Smooth muscle cell (in vitro differentiated cells): ENCODE measurements at regions not wholly inside any gene's neighbourhood (a gene's known extent, or its start where the extent isn't known, plus 50 kb on each side); places are given as distances from the start of the nearest gene placed in this dataset.

ENCODE experiments used
- DNase-seq: peaks from one replicate; lab custom pipeline; 2025; ENCODE audit not compliant: unreplicated experiment; lab: John Stamatoyannopoulos, UW
- H2AFZ ChIP-seq: fragments of 200-600 bp; sonication (generic); 2 replicates; pipeline ENCODE4 v1.6.0; 2016; ENCODE audit warnings: antibody characterized with exemption, low read depth, mild to moderate bottlenecking
- H3F3A ChIP-seq: fragments of 200-600 bp; sonication (generic); 2 replicates; pipeline ENCODE4 v1.6.0; 2017; ENCODE audit warnings: antibody characterized with exemption, low read depth
- H3K27ac ChIP-seq: fragments of 200-600 bp; sonication (generic); 2 replicates; pipeline ENCODE4 v1.5.1; 2016; ENCODE audit warnings: low read depth, mild to moderate bottlenecking
- H3K27me3 ChIP-seq: fragments of 200-600 bp; sonication (generic); 2 replicates; pipeline ENCODE4 v1.6.1; 2016; ENCODE audit warnings: low read depth, mild to moderate bottlenecking
- H3K36me3 ChIP-seq: fragments of 200-600 bp; sonication (generic); 2 replicates; pipeline ENCODE4 v1.5.1; 2016; ENCODE audit warnings: low read depth
- H3K4me1 ChIP-seq: fragments of 200-600 bp; sonication (generic); 2 replicates; pipeline ENCODE4 v1.5.1; 2016; ENCODE audit warnings: low read depth
- H3K4me2 ChIP-seq: fragments of 200-600 bp; sonication (generic); 2 replicates; pipeline ENCODE4 v1.6.0; 2016; ENCODE audit warnings: mild to moderate bottlenecking
- H3K4me3 ChIP-seq: fragments of 200-600 bp; sonication (generic); 2 replicates; pipeline ENCODE4 v1.5.1; 2016; ENCODE audit warnings: mild to moderate bottlenecking
- H3K79me2 ChIP-seq: fragments of 200-600 bp; sonication (generic); 2 replicates; pipeline ENCODE4 v1.6.0; 2016; ENCODE audit warnings: low read depth, mild to moderate bottlenecking
- H3K9ac ChIP-seq: fragments of 200-600 bp; sonication (generic); 2 replicates; pipeline ENCODE4 v1.6.0; 2016; ENCODE audit warnings: low read depth
- H3K9me3 ChIP-seq: fragments of 200-600 bp; sonication (generic); replicated peaks from 2 replicates; pipeline ENCODE4 v1.5.1; 2016; ENCODE audit warnings: low read depth
- H4K20me1 ChIP-seq: fragments of 200-600 bp; sonication (generic); 2 replicates; pipeline ENCODE4 v1.6.0; 2016; ENCODE audit warnings: low read depth
- WGBS: methylation state at CpG from one replicate; pipeline ENCODE4 v1.1.7; 2016; ENCODE audit warnings: low lambda C conversion rate; 5-methylcytosine and 5-hydroxymethylcytosine counted together
- TF ChIP-seq, protein P1 (sequence below): fragments of 200-600 bp; sonication (generic); IDR thresholded peaks from 2 replicates; pipeline ENCODE4 v1.5.1; 2017; ENCODE audit warnings: borderline replicate concordance, mild to moderate bottlenecking, antibody characterized with exemption; ENCODE audit not compliant: insufficient read depth, poor library complexity, severe bottlenecking

DNA sequence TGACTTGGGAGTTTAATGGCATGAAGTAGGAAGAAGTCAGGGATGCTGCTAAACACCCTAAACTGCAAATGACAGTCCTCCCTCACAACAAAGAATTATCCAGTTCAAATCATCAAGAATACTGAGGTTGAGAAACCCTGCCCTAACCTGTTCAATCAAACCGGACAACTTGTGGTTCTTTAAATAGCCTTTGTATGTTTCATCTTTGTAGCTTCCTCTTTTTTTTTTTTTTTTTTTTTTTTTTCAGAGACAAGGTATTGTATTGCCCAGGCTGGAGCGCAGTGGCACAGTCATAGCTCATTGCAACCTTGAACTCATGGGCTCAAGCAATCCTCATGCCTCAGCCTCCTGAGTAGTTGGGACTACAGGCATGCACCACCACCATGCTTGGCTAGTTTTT lies 52.5 kb upstream of the TTC29 start:
- TF ChIP-seq, protein P1, sequence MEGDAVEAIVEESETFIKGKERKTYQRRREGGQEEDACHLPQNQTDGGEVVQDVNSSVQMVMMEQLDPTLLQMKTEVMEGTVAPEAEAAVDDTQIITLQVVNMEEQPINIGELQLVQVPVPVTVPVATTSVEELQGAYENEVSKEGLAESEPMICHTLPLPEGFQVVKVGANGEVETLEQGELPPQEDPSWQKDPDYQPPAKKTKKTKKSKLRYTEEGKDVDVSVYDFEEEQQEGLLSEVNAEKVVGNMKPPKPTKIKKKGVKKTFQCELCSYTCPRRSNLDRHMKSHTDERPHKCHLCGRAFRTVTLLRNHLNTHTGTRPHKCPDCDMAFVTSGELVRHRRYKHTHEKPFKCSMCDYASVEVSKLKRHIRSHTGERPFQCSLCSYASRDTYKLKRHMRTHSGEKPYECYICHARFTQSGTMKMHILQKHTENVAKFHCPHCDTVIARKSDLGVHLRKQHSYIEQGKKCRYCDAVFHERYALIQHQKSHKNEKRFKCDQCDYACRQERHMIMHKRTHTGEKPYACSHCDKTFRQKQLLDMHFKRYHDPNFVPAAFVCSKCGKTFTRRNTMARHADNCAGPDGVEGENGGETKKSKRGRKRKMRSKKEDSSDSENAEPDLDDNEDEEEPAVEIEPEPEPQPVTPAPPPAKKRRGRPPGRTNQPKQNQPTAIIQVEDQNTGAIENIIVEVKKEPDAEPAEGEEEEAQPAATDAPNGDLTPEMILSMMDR: no peak
- Histone ChIP-seq H3K79me2 (no peaks in the 10 kb centered on the region), H2AFZ (no peak overlapping the region), H3K4me3 (no peak overlapping the region), H3F3A (no peaks in the 10 kb centered on the region), H3K27me3 (no peaks in the 10 kb centered on the region), H3K36me3 (no peaks in the 10 kb centered on the region), H3K4me1 (no peaks in the 10 kb centered on the region), H3K9me3 (no peaks in the 10 kb centered on the region), H3K9ac (no peak overlapping the region), H4K20me1 (no peaks in the 10 kb centered on the region), H3K4me2 (no peak overlapping the region), H3K27ac (no peak overlapping the region)
- 88% methylated on average over 2 of the region's 2 CpGs for WGBS
- no peak for DNase-seq

DNA sequence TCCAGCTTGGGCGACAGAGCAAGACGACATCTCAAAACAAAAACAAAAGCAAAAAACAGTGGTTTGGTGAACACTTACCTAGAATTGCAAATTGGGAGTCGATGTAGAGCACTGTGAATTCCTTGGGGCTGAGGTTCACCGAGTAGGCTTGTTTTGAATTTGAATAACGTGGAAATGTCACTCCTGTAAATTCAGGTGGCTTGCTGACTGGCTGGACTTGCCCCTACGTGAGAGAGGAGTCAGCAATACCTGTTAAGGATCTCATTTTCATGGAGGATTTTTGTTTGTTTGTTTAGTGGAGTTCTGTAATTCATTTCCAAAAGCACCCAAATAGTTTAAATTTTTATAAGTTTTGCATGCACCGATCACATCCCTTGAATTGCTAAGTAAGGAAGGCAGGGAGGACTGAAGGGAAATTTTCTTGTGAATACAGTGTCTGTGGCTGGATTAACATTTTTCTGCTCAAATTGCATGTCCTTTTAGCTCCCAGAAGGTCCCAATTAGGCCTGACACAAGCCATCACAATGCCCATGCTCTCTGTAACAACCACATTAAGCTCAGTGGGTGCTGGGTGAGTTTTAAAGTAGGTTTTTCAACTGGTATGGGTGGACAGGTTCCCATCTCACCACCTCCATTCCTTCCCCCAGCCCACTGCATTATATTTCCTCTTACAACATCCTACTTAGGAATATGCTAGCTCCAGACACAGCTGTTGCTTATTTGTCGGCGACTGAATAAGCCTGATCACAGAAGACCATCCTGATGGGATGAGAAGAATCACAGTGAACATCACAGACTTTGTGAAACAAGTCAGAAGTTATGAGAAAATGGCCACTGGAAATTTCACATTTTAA lies 58.5 kb upstream of the TTC29 start:
- Histone ChIP-seq H3K9me3 (no peaks in the 10 kb centered on the region), H3F3A (no peaks in the 10 kb centered on the region), H3K4me1 (peaks cover 8% of the 10 kb centered on the region), H3K79me2 (no peaks in the 10 kb centered on the region), H4K20me1 (no peaks in the 10 kb centered on the region), H2AFZ (no peak overlapping the region), H3K36me3 (no peaks in the 10 kb centered on the region), H3K27ac (no peak overlapping the region), H3K9ac (no peak overlapping the region), H3K4me2 (no peak overlapping the region), H3K27me3 (no peaks in the 10 kb centered on the region), H3K4me3 (no peak overlapping the region)
- DNase-seq: no peak
- WGBS: 57% methylated on average over 9 of the region's 9 CpGs
- TF ChIP-seq, protein P1: no peak

DNA sequence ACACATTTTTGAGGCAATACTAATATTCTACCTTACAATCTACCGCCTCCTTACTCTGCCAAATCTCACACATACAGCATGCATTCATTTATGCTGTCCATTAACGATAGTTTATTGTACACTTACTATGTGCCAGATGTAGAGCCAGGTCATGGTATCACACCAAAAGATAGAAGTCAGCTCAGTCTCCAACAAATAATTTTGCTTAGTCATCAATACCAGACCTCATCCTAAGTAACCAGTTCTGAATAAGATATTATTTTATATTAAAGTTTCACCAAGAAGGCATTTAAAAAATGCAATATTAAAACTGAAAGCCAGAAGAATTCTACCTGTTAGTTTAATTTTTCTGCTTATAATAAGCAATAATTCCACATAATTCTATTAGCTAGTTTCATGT lies 60.6 kb upstream of the TTC29 start:
- DNase-seq: no peak
- H3K4me3 ChIP-seq: no peak overlapping the region
- no peak overlapping the region for H2AFZ ChIP-seq

More for the DNA sequence above, 60.6 kb upstream of the TTC29 start:
- Histone ChIP-seq H3K36me3 (no peaks in the 10 kb centered on the region), H4K20me1 (no peaks in the 10 kb centered on the region), H3K9ac (no peak overlapping the region), H3K27me3 (no peaks in the 10 kb centered on the region), H3F3A (no peaks in the 10 kb centered on the region), H3K4me1 (peaks cover 8% of the 10 kb centered on the region), H3K9me3 (no peaks in the 10 kb centered on the region), H3K27ac (no peak overlapping the region), H3K79me2 (no peaks in the 10 kb centered on the region), H3K4me2 (no peak overlapping the region)
- WGBS: 92% methylated on average over 2 of the region's 2 CpGs
- TF ChIP-seq, protein P1: no peak
